ENCODE measurements at regions not wholly inside any gene's neighbourhood (a gene's known extent, or its start where the extent isn't known, plus 50 kb on each side); places are given as distances from the start of the nearest gene placed in this dataset.

GRCh38 chr12:65525491-65526141 is 247.1 kb downstream of the MSRB3 start:
- Mint-ChIP-seq H3K4me3 (no peak overlapping the region), H3K27ac (no peak overlapping the region), H3K9me3 (peaks cover 20% of the 10 kb centered on the region), H3K36me3 (ENCODE audit: low read depth) (peaks cover 19% of the 10 kb centered on the region), H3K4me1 (peaks cover 13% of the 10 kb centered on the region), H3K27me3 (ENCODE audit: low read depth, poor library complexity) (peaks cover 4% of the 10 kb centered on the region)
- TF ChIP-seq CTCF (IDR thresholded peaks at IDR 0.05) = no peak
- DNase-seq = no peak

GRCh38 chr12:65526311-65526710 is 247.8 kb downstream of the MSRB3 start:
- no peak for DNase-seq
- Mint-ChIP-seq H3K4me1 (peaks cover 12% of the 10 kb centered on the region), H3K9me3 (peaks cover 20% of the 10 kb centered on the region), H3K27ac (no peak overlapping the region), H3K36me3 (ENCODE audit: low read depth) (peaks cover 19% of the 10 kb centered on the region), H3K27me3 (ENCODE audit: low read depth, poor library complexity) (peaks cover 4% of the 10 kb centered on the region), H3K4me3 (no peak overlapping the region)
- TF ChIP-seq CTCF (IDR thresholded peaks at IDR 0.05) = no peak

- no peak overlapping the region for H3K4me3 Mint-ChIP-seq
- H3K36me3 Mint-ChIP-seq (ENCODE audit: low read depth) = peaks cover 19% of the 10 kb centered on the region
- H3K27ac Mint-ChIP-seq = no peak overlapping the region
- peaks cover 20% of the 10 kb centered on the region for H3K9me3 Mint-ChIP-seq
- DNase-seq = no peak
- H3K4me1 Mint-ChIP-seq = peaks cover 30% of the 10 kb centered on the region
- no peak for TF ChIP-seq CTCF (IDR thresholded peaks at IDR 0.05)
- peaks cover 4% of the 10 kb centered on the region for H3K27me3 Mint-ChIP-seq (ENCODE audit: low read depth, poor library complexity)
Observed at GRCh38 chr12:65528127-65528526, 249.6 kb downstream of the MSRB3 start.

- Mint-ChIP-seq H3K4me1 (peaks cover 40% of the 10 kb centered on the region), H3K36me3 (ENCODE audit: low read depth) (peaks cover 19% of the 10 kb centered on the region), H3K27me3 (ENCODE audit: low read depth, poor library complexity) (peaks cover 4% of the 10 kb centered on the region), H3K27ac (no peak overlapping the region), H3K9me3 (peaks cover 20% of the 10 kb centered on the region), H3K4me3 (no peak overlapping the region)
- no peak for DNase-seq
- TF ChIP-seq CTCF (IDR thresholded peaks at IDR 0.05) = no peak
Observed at GRCh38 chr12:65529106-65529505, 250.6 kb downstream of the MSRB3 start.

GRCh38 chr12:65529771-65530435 is 251.4 kb downstream of the MSRB3 start:
- Mint-ChIP-seq H3K36me3 (ENCODE audit: low read depth) (peaks cover 20% of the 10 kb centered on the region), H3K4me3 (no peak overlapping the region), H3K4me1 (peaks cover 48% of the 10 kb centered on the region), H3K27ac (peak overlapping the region; percentile 15), H3K27me3 (ENCODE audit: low read depth, poor library complexity) (peaks cover 4% of the 10 kb centered on the region), H3K9me3 (peaks cover 21% of the 10 kb centered on the region)
- TF ChIP-seq CTCF (IDR thresholded peaks at IDR 0.05) = no peak
- DNase-seq = no peak

- H3K27ac Mint-ChIP-seq = peak overlapping the region; percentile 100
Observed at GRCh38 chr12:65532162-65532561, 253.7 kb downstream of the MSRB3 start.

More at GRCh38 chr12:65532162-65532561, 253.7 kb downstream of the MSRB3 start:
- Mint-ChIP-seq H3K4me1 (peaks cover 71% of the 10 kb centered on the region), H3K9me3 (peaks cover 36% of the 10 kb centered on the region), H3K27me3 (ENCODE audit: low read depth, poor library complexity) (peaks cover 6% of the 10 kb centered on the region), H3K36me3 (ENCODE audit: low read depth) (peaks cover 26% of the 10 kb centered on the region), H3K4me3 (peak overlapping the region; percentile 59)
- DNase-seq = no peak
- no peak for TF ChIP-seq CTCF (IDR thresholded peaks at IDR 0.05)

All from nephron progenitor cell (in vitro differentiated cells).